OCI-LY3 (cell line): ENCODE measurements at regions not wholly inside any gene's neighbourhood (a gene's known extent, or its start where the extent isn't known, plus 50 kb on each side); places are given as distances from the start of the nearest gene placed in this dataset.

ENCODE experiments used
- H2AFZ ChIP-seq: fragments of 200-600, 300-600 bp; shearing (Covaris generic); 2 replicates; pipeline ENCODE4 v1.6.0; 2014; ENCODE audit warnings: antibody characterized with exemption, low read depth, low read length
- H3K27ac ChIP-seq: fragments of 200-600, 300-600 bp; sonication (generic); 2 replicates; pipeline ENCODE4 v1.5.1; 2014; ENCODE audit warnings: mild to moderate bottlenecking, low read length, moderate library complexity, mixed read lengths
- H3K27me3 ChIP-seq: fragments of 200-600, 300-600 bp; sonication (generic); 2 replicates; pipeline ENCODE4 v1.6.1; 2014; ENCODE audit warnings: low read depth, low read length, mixed read lengths
- H3K36me3 ChIP-seq: fragments of 200-600, 300-600 bp; sonication (generic); replicated peaks from 2 replicates; pipeline ENCODE3; 2014; ENCODE audit warnings: low read depth, low read length, mixed read lengths
- H3K4me1 ChIP-seq: fragments of 300-600, 200-600 bp; sonication (generic); 2 replicates; pipeline ENCODE4 v1.6.1; 2014; ENCODE audit warnings: low read length, mixed read lengths
- H3K4me2 ChIP-seq: fragments of 200-600, 300-600 bp; sonication (generic); 2 replicates; pipeline ENCODE4 v1.6.1; 2014; ENCODE audit warnings: low read length, mixed read lengths
- H3K4me3 ChIP-seq: fragments of 300-600, 200-600 bp; sonication (generic); 2 replicates; pipeline ENCODE4 v1.5.1; 2014; ENCODE audit warnings: antibody characterized with exemption, mild to moderate bottlenecking, low read length, moderate library complexity
- H3K79me2 ChIP-seq: fragments of 300-600, 200-600 bp; shearing (Covaris generic); 2 replicates; pipeline ENCODE4 v1.6.1; 2014; ENCODE audit warnings: mild to moderate bottlenecking, low read length, mixed read lengths
- H3K9ac ChIP-seq: fragments of 300-600, 200-600 bp; shearing (Covaris generic); 2 replicates; pipeline ENCODE4 v1.6.0; 2014; ENCODE audit warnings: mild to moderate bottlenecking, low read length, moderate library complexity
- H3K9me3 ChIP-seq: fragments of 200-600, 300-600 bp; shearing (Covaris generic); 2 replicates; pipeline ENCODE4 v1.6.1; 2014; ENCODE audit warnings: low read length, mixed read lengths; ENCODE audit not compliant: insufficient read depth
- H4K20me1 ChIP-seq: fragments of 200-600, 300-600 bp; sonication (generic); 2 replicates; pipeline ENCODE4 v1.6.1; 2016; ENCODE audit warnings: low read length, mixed read lengths; ENCODE audit not compliant: insufficient read depth
- CTCF ChIP-seq: fragments of 200-600, 300-600 bp; sonication (generic); IDR thresholded peaks from 2 replicates; pipeline ENCODE4 v1.5.1; 2014; ENCODE audit warnings: antibody characterized with exemption, low read length, low read depth
- EZH2phosphoT487 ChIP-seq: fragments of 200-600 bp; shearing (Covaris generic); IDR thresholded peaks from 2 replicates; pipeline ENCODE4 v1.6.1; 2018; ENCODE audit warnings: antibody characterized with exemption, mixed run types, low read depth

- Histone ChIP-seq H3K4me3 (no peak overlapping the region), H3K9me3 (no peaks in the 10 kb centered on the region), H3K4me2 (no peak overlapping the region), H3K36me3 (no peaks in the 10 kb centered on the region), H3K79me2 (no peaks in the 10 kb centered on the region), H3K9ac (no peak overlapping the region), H4K20me1 (no peaks in the 10 kb centered on the region), H3K27ac (no peak overlapping the region), H3K27me3 (peaks cover 15% of the 10 kb centered on the region), H2AFZ (no peak overlapping the region), H3K4me1 (peaks cover 34% of the 10 kb centered on the region)
- TF ChIP-seq CTCF (no peak), EZH2phosphoT487 (no peak)
Observed at GRCh38 chr10:28954211-28954610, 276.9 kb downstream of the BAMBI start.

GRCh38 chr10:28958468-28958867 lies 281.1 kb downstream of the BAMBI start:
- Histone ChIP-seq H3K9me3 (no peaks in the 10 kb centered on the region), H3K36me3 (no peaks in the 10 kb centered on the region), H4K20me1 (no peaks in the 10 kb centered on the region), H3K4me2 (no peak overlapping the region), H3K27ac (no peak overlapping the region), H3K9ac (no peak overlapping the region), H3K27me3 (no peaks in the 10 kb centered on the region), H2AFZ (no peak overlapping the region), H3K79me2 (no peaks in the 10 kb centered on the region), H3K4me1 (no peaks in the 10 kb centered on the region), H3K4me3 (no peak overlapping the region)
- no peak for TF ChIP-seq CTCF
- TF ChIP-seq EZH2phosphoT487, result no peak

- no peak overlapping the region for H3K4me3 ChIP-seq
- H3K27ac ChIP-seq, result no peak overlapping the region
- no peak overlapping the region for H2AFZ ChIP-seq
- H3K27me3 ChIP-seq, result no peaks in the 10 kb centered on the region
- no peaks in the 10 kb centered on the region for H3K36me3 ChIP-seq
- H3K4me2 ChIP-seq, result no peak overlapping the region
- TF ChIP-seq CTCF (no peak), EZH2phosphoT487 (no peak)
- no peaks in the 10 kb centered on the region for H3K4me1 ChIP-seq
- no peaks in the 10 kb centered on the region for H3K9me3 ChIP-seq
- no peaks in the 10 kb centered on the region for H3K79me2 ChIP-seq
- no peaks in the 10 kb centered on the region for H4K20me1 ChIP-seq
- H3K9ac ChIP-seq, result no peak overlapping the region
Observed at GRCh38 chr10:28959850-28960501, 282.7 kb downstream of the BAMBI start.

GRCh38 chr10:28962768-28963167 lies 285.4 kb downstream of the BAMBI start:
- H3K4me3 ChIP-seq, result no peak overlapping the region
- no peak overlapping the region for H2AFZ ChIP-seq
- no peak overlapping the region for H3K4me2 ChIP-seq
- no peaks in the 10 kb centered on the region for H3K4me1 ChIP-seq
- no peaks in the 10 kb centered on the region for H3K79me2 ChIP-seq
- TF ChIP-seq CTCF (no peak), EZH2phosphoT487 (no peak)
- H3K27ac ChIP-seq, result no peak overlapping the region
- H3K9ac ChIP-seq, result no peak overlapping the region
- H4K20me1 ChIP-seq, result no peaks in the 10 kb centered on the region
- H3K9me3 ChIP-seq, result no peaks in the 10 kb centered on the region
- no peaks in the 10 kb centered on the region for H3K36me3 ChIP-seq
- H3K27me3 ChIP-seq, result peaks cover 6% of the 10 kb centered on the region
